ENCODE measurements at regions not wholly inside any gene's neighbourhood (a gene's known extent, or its start where the extent isn't known, plus 50 kb on each side); places are given as distances from the start of the nearest gene placed in this dataset.

GRCh38 chr5:89008291-89008690 is 125.3 kb upstream of the MEF2C start:
- ChIA-PET CTCF (ENCODE audit: unreplicated experiment) (no interaction called here), POLR2A (interaction anchor here (0.7 kb wide), 2 partner anchors 35 to 58 kb away, joined by 3 read pairs; no protein-coding TSS in a partner anchor)
- no TSS peak for BruUV-seq (replicated peaks)
- no peaks in the 10 kb centered on the region for H3K79me2 ChIP-seq (ENCODE audit: insufficient read depth, low read depth, low read length)
- H3K36me3 ChIP-seq (ENCODE audit: insufficient read depth, low read length) = no peaks in the 10 kb centered on the region
- no peak overlapping the region for H2AFZ ChIP-seq (ENCODE audit: low read length)
- H3K4me3 ChIP-seq (ENCODE audit: low read depth, low read length, poor library complexity, severe bottlenecking) = no peak overlapping the region
- H3K27ac ChIP-seq (ENCODE audit: low read depth, low read length, poor library complexity, severe bottlenecking) = no peak overlapping the region
- H4K20me1 ChIP-seq (ENCODE audit: insufficient read depth, low read length) = no peaks in the 10 kb centered on the region
- H3K4me1 ChIP-seq (ENCODE audit: insufficient read depth, low read length, poor library complexity, severe bottlenecking) = no peaks in the 10 kb centered on the region
- TF ChIP-seq EZH2phosphoT487 (IDR thresholded peaks at IDR 0.05; ENCODE audit: borderline replicate concordance, low read depth, low read length) = no peak
- TF ChIP-seq CTCF (conservative IDR thresholded peaks at IDR 0.05; ENCODE audit: low read length) = no peak
- H3K9me3 ChIP-seq (ENCODE audit: low read length) = no peaks in the 10 kb centered on the region
- no peak for DNase-seq (ENCODE audit: low spot score)
- H3K4me2 ChIP-seq (ENCODE audit: low read length) = no peak overlapping the region
- H3K9me2 ChIP-seq (ENCODE audit: insufficient read depth, low read length) = no peaks in the 10 kb centered on the region
- intact Hi-C loops (cut with micrococcal nuclease; ENCODE audit: unreplicated experiment) = loop anchor here (5.0 kb wide), 1 partner anchor 694 kb away; no protein-coding TSS in a partner anchor

GRCh38 chr5:89005990-89006389 is 123.0 kb upstream of the MEF2C start:
- Histone ChIP-seq H3K79me2 (ENCODE audit: insufficient read depth, low read depth, low read length) (no peaks in the 10 kb centered on the region), H3K4me3 (ENCODE audit: low read depth, low read length, poor library complexity, severe bottlenecking) (no peak overlapping the region), H3K4me2 (ENCODE audit: low read length) (no peak overlapping the region), H3K27ac (ENCODE audit: low read depth, low read length, poor library complexity, severe bottlenecking) (no peak overlapping the region), H3K4me1 (ENCODE audit: insufficient read depth, low read length, poor library complexity, severe bottlenecking) (no peaks in the 10 kb centered on the region), H2AFZ (ENCODE audit: low read length) (no peak overlapping the region), H3K9me3 (ENCODE audit: low read length) (no peaks in the 10 kb centered on the region), H3K36me3 (ENCODE audit: insufficient read depth, low read length) (no peaks in the 10 kb centered on the region), H4K20me1 (ENCODE audit: insufficient read depth, low read length) (no peaks in the 10 kb centered on the region), H3K9me2 (ENCODE audit: insufficient read depth, low read length) (no peaks in the 10 kb centered on the region)
- POLR2A ChIA-PET = interaction anchor here (0.6 kb wide), 1 partner anchor 821 kb away, joined by 3 read pairs; no protein-coding TSS in a partner anchor
- no TSS peak for BruUV-seq (replicated peaks)
- CTCF ChIA-PET (ENCODE audit: unreplicated experiment) = no interaction called here
- DNase-seq (ENCODE audit: low spot score) = no peak
- TF ChIP-seq EZH2phosphoT487 (IDR thresholded peaks at IDR 0.05; ENCODE audit: borderline replicate concordance, low read depth, low read length) (no peak), CTCF (conservative IDR thresholded peaks at IDR 0.05; ENCODE audit: low read length) (no peak)
- intact Hi-C loops (cut with micrococcal nuclease; ENCODE audit: unreplicated experiment) = loop anchor here (5.0 kb wide), 1 partner anchor 696 kb away; no protein-coding TSS in a partner anchor

- Histone ChIP-seq H4K20me1 (ENCODE audit: insufficient read depth, low read length) (no peaks in the 10 kb centered on the region), H3K36me3 (ENCODE audit: insufficient read depth, low read length) (no peaks in the 10 kb centered on the region), H3K4me2 (ENCODE audit: low read length) (no peak overlapping the region), H3K4me3 (ENCODE audit: low read depth, low read length, poor library complexity, severe bottlenecking) (no peak overlapping the region), H3K9me3 (ENCODE audit: low read length) (no peaks in the 10 kb centered on the region), H3K27ac (ENCODE audit: low read depth, low read length, poor library complexity, severe bottlenecking) (no peak overlapping the region), H3K9me2 (ENCODE audit: insufficient read depth, low read length) (no peaks in the 10 kb centered on the region), H3K4me1 (ENCODE audit: insufficient read depth, low read length, poor library complexity, severe bottlenecking) (no peaks in the 10 kb centered on the region), H2AFZ (ENCODE audit: low read length) (no peak overlapping the region), H3K79me2 (ENCODE audit: insufficient read depth, low read depth, low read length) (no peaks in the 10 kb centered on the region)
- intact Hi-C loops (cut with micrococcal nuclease; ENCODE audit: unreplicated experiment) = no loop called here
- POLR2A ChIA-PET = no interaction called here
- TF ChIP-seq CTCF (conservative IDR thresholded peaks at IDR 0.05; ENCODE audit: low read length) (no peak), EZH2phosphoT487 (IDR thresholded peaks at IDR 0.05; ENCODE audit: borderline replicate concordance, low read depth, low read length) (no peak)
- CTCF ChIA-PET (ENCODE audit: unreplicated experiment) = no interaction called here
- BruUV-seq (replicated peaks) = no TSS peak
- DNase-seq (ENCODE audit: low spot score) = no peak
Measured at GRCh38 chr5:89004379-89004778, 121.4 kb upstream of the MEF2C start.

All from OCI-LY7 (cell line).